GM23338 (cell line): ENCODE measurements at regions not wholly inside any gene's neighbourhood (a gene's known extent, or its start where the extent isn't known, plus 50 kb on each side); places are given as distances from the start of the nearest gene placed in this dataset.

Source experiments
- ATAC-seq: fragments of 200-7000 bp; cut with Tn5 transposase; 3 replicates; pipeline ENCODE4 v1.9.1; 2020
- DNase-seq: peaks from one replicate; pipeline ENCODE4 v3.0.0-alpha.2; 2015; ENCODE audit warnings: low spot score
- H2AFZ ChIP-seq: fragments of 200-600 bp; sonication (generic); 2 replicates; pipeline ENCODE4 v1.8.0; 2016; ENCODE audit warnings: antibody characterized with exemption, mild to moderate bottlenecking, moderate library complexity
- H3F3A ChIP-seq: fragments of 200-600 bp; sonication (generic); replicated peaks from 2 replicates; pipeline ENCODE4 v1.8.0; 2017; ENCODE audit warnings: antibody characterized with exemption, mixed run types, low read depth
- H3K27ac ChIP-seq: fragments of 200-600 bp; sonication (generic); 2 replicates; pipeline ENCODE4 v1.6.1; 2016; ENCODE audit warnings: low read depth
- H3K27me3 ChIP-seq: fragments of 200-600 bp; sonication (generic); 2 replicates; pipeline ENCODE4 v1.8.0; 2016; ENCODE audit warnings: mild to moderate bottlenecking, mixed run types, moderate library complexity; ENCODE audit not compliant: insufficient read depth
- H3K36me3 ChIP-seq: fragments of 200-600 bp; sonication (generic); 2 replicates; pipeline ENCODE4 v1.8.0; 2016; ENCODE audit warnings: mild to moderate bottlenecking; ENCODE audit not compliant: insufficient read depth
- H3K4me1 ChIP-seq: fragments of 200-600 bp; sonication (generic); 2 replicates; pipeline ENCODE4 v1.8.0; 2016; ENCODE audit warnings: mild to moderate bottlenecking, moderate library complexity; ENCODE audit not compliant: insufficient read depth
- H3K4me2 ChIP-seq: fragments of 200-600 bp; sonication (generic); 2 replicates; pipeline ENCODE4 v1.7.1; 2017; ENCODE audit warnings: mixed run types
- H3K4me3 ChIP-seq: fragments of 200-600 bp; sonication (generic); 2 replicates; pipeline ENCODE4 v1.6.1; 2016; ENCODE audit warnings: mixed run types
- H3K79me2 ChIP-seq: fragments of 200-600 bp; sonication (generic); replicated peaks from 2 replicates; pipeline ENCODE4 v1.8.0; 2017; ENCODE audit warnings: mild to moderate bottlenecking; ENCODE audit not compliant: insufficient read depth
- H3K9me2 ChIP-seq: fragments of 200-600 bp; sonication (generic); 2 replicates; pipeline ENCODE4 v1.8.0; 2017; ENCODE audit not compliant: insufficient read depth
- H4K20me1 ChIP-seq: fragments of 200-600 bp; sonication (generic); replicated peaks from 2 replicates; pipeline ENCODE4 v1.8.0; 2017; ENCODE audit warnings: mild to moderate bottlenecking; ENCODE audit not compliant: insufficient read depth
- H3K27ac Mint-ChIP-seq: 2 replicates; pipeline ENCODE4 v1.8.0; 2020; ENCODE audit warnings: inconsistent platforms, mild to moderate bottlenecking, moderate library complexity, mixed read lengths
- H3K27me3 Mint-ChIP-seq: 3 replicates; pipeline ENCODE4 v1.8.0; 2022; ENCODE audit warnings: low read depth, mild to moderate bottlenecking, moderate library complexity, mixed read lengths, inconsistent platforms; ENCODE audit not compliant: insufficient read depth, poor library complexity
- H3K36me3 Mint-ChIP-seq: 3 replicates; pipeline ENCODE4 v1.8.0; 2021; ENCODE audit warnings: low read depth, mild to moderate bottlenecking, inconsistent platforms, moderate library complexity, mixed read lengths
- H3K4me1 Mint-ChIP-seq: 3 replicates; pipeline ENCODE4 v1.8.0; 2020; ENCODE audit warnings: mild to moderate bottlenecking, inconsistent platforms, mixed read lengths
- H3K4me3 Mint-ChIP-seq: 3 replicates; pipeline ENCODE4 v1.8.0; 2021; ENCODE audit warnings: moderate library complexity, mild to moderate bottlenecking, inconsistent platforms, mixed read lengths
- H3K9me3 Mint-ChIP-seq: 3 replicates; pipeline ENCODE4 v1.8.0; 2020; ENCODE audit warnings: moderate library complexity, mild to moderate bottlenecking, inconsistent platforms, mixed read lengths
- CREB1 ChIP-seq: fragments of 250-450 bp; sonication (Bioruptor Pico); IDR thresholded peaks from 2 replicates; pipeline ENCODE4 v1.5.0; 2020; ENCODE audit warnings: low read depth, mild to moderate bottlenecking, moderate library complexity
- CTCF ChIP-seq, 2 experiments: fragments of 200-600 bp in 1 of 2; sonication (generic) in 1 of 2; conservative IDR thresholded peaks; 2 replicates each; pipeline versions ENCODE4 v1.5.1 to v1.6.1; 2016 to 2017; ENCODE audit warnings: antibody characterized with exemption in 2 of 2, low read depth in 2 of 2, mild to moderate bottlenecking in 2 of 2, moderate library complexity in 1 of 2
- ETS1 ChIP-seq: IDR thresholded peaks from 2 replicates; pipeline ENCODE4 v1.6.1; 2016; ENCODE audit warnings: antibody characterized with exemption
- EZH2 ChIP-seq: fragments of 200-600 bp; sonication (generic); IDR thresholded peaks from one replicate; pipeline ENCODE4 v1.8.0; 2017; ENCODE audit warnings: antibody characterized with exemption, mild to moderate bottlenecking, low read depth; ENCODE audit not compliant: unreplicated experiment
- EZH2phosphoT487 ChIP-seq: fragments of 200-600 bp; sonication (generic); IDR thresholded peaks from one replicate; pipeline ENCODE4 v1.8.1; 2018; ENCODE audit warnings: antibody characterized with exemption; ENCODE audit not compliant: unreplicated experiment
- JUNB ChIP-seq: IDR thresholded peaks from one replicate; pipeline ENCODE4 v1.6.1; 2016; ENCODE audit warnings: antibody characterized with exemption; ENCODE audit not compliant: unreplicated experiment
- NANOG ChIP-seq: IDR thresholded peaks from 2 replicates; pipeline ENCODE4 v1.6.1; 2016; ENCODE audit warnings: antibody characterized with exemption, borderline replicate concordance
- POLR2AphosphoS5 ChIP-seq: IDR thresholded peaks from 2 replicates; pipeline ENCODE4 v1.6.1; 2016; ENCODE audit warnings: antibody characterized with exemption, low read depth
- REST ChIP-seq: IDR thresholded peaks from one replicate; pipeline ENCODE4 v1.6.1; 2018; ENCODE audit warnings: antibody characterized with exemption; ENCODE audit not compliant: unreplicated experiment
- STAT1 ChIP-seq: IDR thresholded peaks from one replicate; pipeline ENCODE4 v1.6.1; 2016; ENCODE audit warnings: antibody characterized with exemption; ENCODE audit not compliant: unreplicated experiment
- ZNF114 ChIP-seq: fragments of 250-450 bp; sonication (Bioruptor Pico); IDR thresholded peaks from 2 replicates; pipeline ENCODE4 v1.5.0; 2020; ENCODE audit warnings: mild to moderate bottlenecking, moderate library complexity
- ZNF331 ChIP-seq: fragments of 250-450 bp; sonication (Bioruptor Pico); IDR thresholded peaks from 2 replicates; pipeline ENCODE4 v1.5.0; 2020; ENCODE audit warnings: low read depth, mild to moderate bottlenecking, moderate library complexity

- TF ChIP-seq CTCF (conservative IDR thresholded peaks at IDR 0.05; ENCODE audit: low read depth in 2 of 2) (no peak), ZNF331 (CRISPR knock-in tag) (no peak), JUNB (no peak), ETS1 (no peak), STAT1 (no peak), NANOG (no peak)
Observed at GRCh38 chr5:97951139-97951538, 768.1 kb upstream of the RIOK2 start (continued).

- no peak overlapping the region for H3K4me3 Mint-ChIP-seq
- no peak overlapping the region for H3K27ac Mint-ChIP-seq
- ATAC-seq = no peak
- TF ChIP-seq NANOG = no peak
- no peak for TF ChIP-seq ETS1
- TF ChIP-seq REST = no peak
- TF ChIP-seq POLR2AphosphoS5 = no peak
- TF ChIP-seq JUNB = no peak
- no peak for TF ChIP-seq CREB1 (CRISPR knock-in tag)
- TF ChIP-seq EZH2 = no peak
- no peak for TF ChIP-seq ZNF331 (CRISPR knock-in tag)
- TF ChIP-seq EZH2phosphoT487 = no peak
- TF ChIP-seq CTCF (conservative IDR thresholded peaks at IDR 0.05; ENCODE audit: low read depth in 2 of 2) = no peak
- TF ChIP-seq ZNF114 = no peak
- TF ChIP-seq STAT1 = no peak
Observed at GRCh38 chr5:97955450-97955849, 772.4 kb upstream of the RIOK2 start.

More at GRCh38 chr5:97955450-97955849, 772.4 kb upstream of the RIOK2 start:
- no peaks in the 10 kb centered on the region for H3F3A ChIP-seq
- no peaks in the 10 kb centered on the region for H3K79me2 ChIP-seq
- Mint-ChIP-seq H3K27me3 (peaks cover 2% of the 10 kb centered on the region), H3K4me1 (no peaks in the 10 kb centered on the region), H3K9me3 (peaks cover 12% of the 10 kb centered on the region), H3K36me3 (peaks cover 2% of the 10 kb centered on the region; the same call in 2 of the 3 replicates)
- no peaks in the 10 kb centered on the region for H3K27me3 ChIP-seq
- H3K9me2 ChIP-seq = no peaks in the 10 kb centered on the region; the same call in 1 of the 2 replicates
- H3K4me1 ChIP-seq = no peaks in the 10 kb centered on the region
- H3K4me2 ChIP-seq = no peak overlapping the region
- DNase-seq = no peak
- no peak overlapping the region for H3K4me3 ChIP-seq
- no peak overlapping the region for H3K27ac ChIP-seq
- H3K36me3 ChIP-seq = no peaks in the 10 kb centered on the region
- H4K20me1 ChIP-seq = no peaks in the 10 kb centered on the region
- no peak overlapping the region for H2AFZ ChIP-seq
